ACC112 (cell line): ENCODE measurements at regions not wholly inside any gene's neighbourhood (a gene's known extent, or its start where the extent isn't known, plus 50 kb on each side); places are given as distances from the start of the nearest gene placed in this dataset.

ENCODE experiments used
- H2AFZ ChIP-seq: fragments of 200-600 bp; sonication (generic); one replicate; pipeline ENCODE4 v1.6.0; 2017; ENCODE audit warnings: antibody characterized with exemption, low read length; ENCODE audit not compliant: unreplicated experiment
- H3K27ac ChIP-seq: fragments of 200-600 bp; sonication (generic); 2 replicates; pipeline ENCODE4 v1.5.1; 2014; ENCODE audit warnings: low read depth, mild to moderate bottlenecking, antibody characterized with exemption, low read length, moderate library complexity
- H3K27me3 ChIP-seq: fragments of 200-600 bp; sonication (generic); 2 replicates; pipeline ENCODE4 v1.6.1; 2014; ENCODE audit warnings: mild to moderate bottlenecking, antibody characterized with exemption, low read length, moderate library complexity, mixed read lengths; ENCODE audit not compliant: insufficient read depth
- H3K36me3 ChIP-seq: fragments of 200-600 bp; sonication (generic); 2 replicates; pipeline ENCODE4 v1.6.1; 2016; ENCODE audit warnings: mild to moderate bottlenecking, antibody characterized with exemption, low read length, moderate library complexity, mixed read lengths; ENCODE audit not compliant: insufficient read depth
- H3K4me1 ChIP-seq: fragments of 200-600 bp; sonication (generic); one replicate; pipeline ENCODE4 v1.6.1; 2016; ENCODE audit warnings: low read length, mixed read lengths; ENCODE audit not compliant: insufficient read depth, unreplicated experiment, control insufficient read depth
- H3K4me3 ChIP-seq: fragments of 200-600 bp; sonication (generic); 2 replicates; pipeline ENCODE4 v1.5.1; 2014; ENCODE audit warnings: mild to moderate bottlenecking, low read depth, low read length
- H3K79me2 ChIP-seq: fragments of 200-600 bp; sonication (generic); one replicate; pipeline ENCODE4 v1.6.0; 2016; ENCODE audit warnings: low read length; ENCODE audit not compliant: control insufficient read depth, unreplicated experiment, insufficient read depth

- H3K79me2 ChIP-seq, result no peaks in the 10 kb centered on the region
- no peaks in the 10 kb centered on the region for H3K4me1 ChIP-seq
- no peak overlapping the region for H3K4me3 ChIP-seq
- H2AFZ ChIP-seq, result no peak overlapping the region
- H3K27me3 ChIP-seq, result no peaks in the 10 kb centered on the region
- no peaks in the 10 kb centered on the region for H3K36me3 ChIP-seq
- no peak overlapping the region for H3K27ac ChIP-seq
Measured at GRCh38 chr7:115883629-115884028, 146.9 kb downstream of the TFEC start.

DNA sequence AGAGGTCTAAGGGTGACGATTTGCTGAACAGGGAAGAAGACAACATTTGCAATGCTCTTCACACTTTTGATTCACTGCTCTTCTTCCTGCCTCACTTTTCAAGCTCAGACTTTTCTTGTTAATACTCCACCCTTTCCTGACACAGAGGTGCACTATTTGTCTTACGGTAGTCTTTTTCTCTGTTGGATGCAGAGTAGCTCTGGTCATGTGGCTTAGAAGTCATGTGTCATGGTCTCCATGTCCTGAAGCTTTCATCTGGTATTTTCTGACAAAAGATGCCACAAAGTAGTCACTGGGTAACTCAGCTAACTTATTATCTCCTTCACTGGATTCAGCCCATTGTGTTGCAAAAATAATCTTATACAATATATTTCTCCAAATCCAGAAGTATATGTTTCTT is 149.1 kb downstream of the TFEC start:
- H2AFZ ChIP-seq, result no peak overlapping the region

DNA sequence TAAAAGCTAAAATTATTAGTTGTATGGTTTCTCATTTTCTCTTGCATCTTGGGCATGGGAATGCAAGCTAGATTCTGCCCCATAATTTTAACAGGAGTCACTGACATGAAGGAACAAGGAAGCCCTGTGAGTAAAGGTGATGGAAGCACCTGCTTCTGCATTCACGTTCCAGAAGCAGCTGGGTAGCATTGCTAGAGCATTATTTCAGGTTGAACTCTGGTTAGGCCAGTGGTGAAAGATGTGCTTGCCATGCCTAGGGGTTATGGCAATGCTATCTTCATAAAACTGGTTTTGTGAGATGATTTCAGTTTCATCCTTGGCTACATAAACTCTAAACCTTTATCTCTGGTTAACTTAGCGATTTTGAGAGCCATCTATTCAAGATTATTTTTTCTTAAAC is 151.4 kb downstream of the TFEC start:
- Histone ChIP-seq H3K27ac (no peak overlapping the region), H3K79me2 (no peaks in the 10 kb centered on the region), H3K4me1 (no peaks in the 10 kb centered on the region), H3K4me3 (no peak overlapping the region), H3K36me3 (no peaks in the 10 kb centered on the region), H2AFZ (no peak overlapping the region), H3K27me3 (no peaks in the 10 kb centered on the region)

More for the DNA sequence above, 149.1 kb downstream of the TFEC start:
- H3K79me2 ChIP-seq, result no peaks in the 10 kb centered on the region
- no peaks in the 10 kb centered on the region for H3K36me3 ChIP-seq
- no peak overlapping the region for H3K4me3 ChIP-seq
- H3K27me3 ChIP-seq, result no peaks in the 10 kb centered on the region
- no peaks in the 10 kb centered on the region for H3K4me1 ChIP-seq
- no peak overlapping the region for H3K27ac ChIP-seq

GRCh38 chr7:115869801-115870200 is 160.8 kb downstream of the TFEC start:
- Histone ChIP-seq H3K4me3 (no peak overlapping the region), H3K36me3 (no peaks in the 10 kb centered on the region), H3K27me3 (no peaks in the 10 kb centered on the region), H3K79me2 (no peaks in the 10 kb centered on the region), H3K27ac (no peak overlapping the region), H2AFZ (no peak overlapping the region), H3K4me1 (peaks cover 4% of the 10 kb centered on the region)

GRCh38 chr7:115869190-115869589 is 161.4 kb downstream of the TFEC start:
- no peaks in the 10 kb centered on the region for H3K27me3 ChIP-seq
- no peaks in the 10 kb centered on the region for H3K36me3 ChIP-seq
- H3K4me3 ChIP-seq, result no peak overlapping the region
- no peaks in the 10 kb centered on the region for H3K79me2 ChIP-seq
- no peak overlapping the region for H2AFZ ChIP-seq
- no peak overlapping the region for H3K27ac ChIP-seq
- peaks cover 4% of the 10 kb centered on the region for H3K4me1 ChIP-seq

- Histone ChIP-seq H3K36me3 (no peaks in the 10 kb centered on the region), H2AFZ (no peak overlapping the region), H3K27me3 (no peaks in the 10 kb centered on the region), H3K4me1 (peaks cover 4% of the 10 kb centered on the region), H3K4me3 (no peak overlapping the region), H3K27ac (no peak overlapping the region), H3K79me2 (no peaks in the 10 kb centered on the region)
Measured at GRCh38 chr7:115868369-115868768, 162.2 kb downstream of the TFEC start.

DNA sequence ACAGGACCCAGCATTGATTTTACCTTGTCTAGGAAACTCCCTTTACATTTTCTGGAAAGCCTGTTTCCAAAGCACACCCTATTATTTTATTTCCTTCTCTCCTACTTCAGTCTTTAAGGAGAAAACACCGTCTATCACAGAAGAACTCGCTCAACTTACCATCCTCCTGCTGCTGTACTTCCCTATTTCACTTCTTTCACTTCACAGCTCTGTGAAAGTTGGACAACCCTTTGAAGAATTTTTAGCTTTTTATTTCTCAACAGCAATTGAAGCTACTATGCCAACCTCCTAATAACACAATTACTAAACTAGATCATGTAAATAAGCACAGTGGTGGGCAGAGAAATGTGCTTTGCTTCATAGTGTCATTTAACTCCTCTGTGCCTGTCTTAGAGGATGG is 166.5 kb downstream of the TFEC start:
- H2AFZ ChIP-seq, result no peak overlapping the region
- H3K4me3 ChIP-seq, result no peak overlapping the region
- no peaks in the 10 kb centered on the region for H3K27me3 ChIP-seq
- peaks cover 4% of the 10 kb centered on the region for H3K4me1 ChIP-seq
- no peaks in the 10 kb centered on the region for H3K79me2 ChIP-seq
- H3K27ac ChIP-seq, result no peak overlapping the region
- H3K36me3 ChIP-seq, result no peaks in the 10 kb centered on the region

DNA sequence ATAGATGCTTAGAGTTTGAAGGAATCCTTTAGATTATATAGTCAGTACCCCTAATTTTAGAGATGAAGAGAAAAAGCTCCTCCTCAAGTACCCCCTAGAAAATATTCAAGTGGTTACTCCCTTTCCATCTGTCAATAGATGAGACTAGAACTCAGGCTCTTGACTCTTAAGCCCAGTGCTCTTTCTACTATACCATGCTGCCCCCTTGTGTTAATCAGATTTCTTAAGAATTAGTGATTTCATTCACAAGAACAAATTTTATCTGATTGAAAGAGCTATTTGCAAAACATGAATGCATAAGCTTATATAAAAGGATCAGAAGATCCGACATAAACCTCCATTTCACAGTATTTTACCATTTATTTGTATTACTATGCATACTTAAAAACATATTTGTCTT is 179.3 kb downstream of the TFEC start:
- Histone ChIP-seq H2AFZ (no peak overlapping the region), H3K4me3 (no peak overlapping the region), H3K27me3 (no peaks in the 10 kb centered on the region), H3K36me3 (no peaks in the 10 kb centered on the region), H3K4me1 (no peaks in the 10 kb centered on the region), H3K27ac (no peak overlapping the region), H3K79me2 (no peaks in the 10 kb centered on the region)

GRCh38 chr7:115850774-115851173 is 179.8 kb downstream of the TFEC start:
- Histone ChIP-seq H3K4me1 (no peaks in the 10 kb centered on the region), H3K79me2 (no peaks in the 10 kb centered on the region), H2AFZ (no peak overlapping the region), H3K27me3 (no peaks in the 10 kb centered on the region), H3K36me3 (no peaks in the 10 kb centered on the region), H3K27ac (no peak overlapping the region), H3K4me3 (no peak overlapping the region)

DNA sequence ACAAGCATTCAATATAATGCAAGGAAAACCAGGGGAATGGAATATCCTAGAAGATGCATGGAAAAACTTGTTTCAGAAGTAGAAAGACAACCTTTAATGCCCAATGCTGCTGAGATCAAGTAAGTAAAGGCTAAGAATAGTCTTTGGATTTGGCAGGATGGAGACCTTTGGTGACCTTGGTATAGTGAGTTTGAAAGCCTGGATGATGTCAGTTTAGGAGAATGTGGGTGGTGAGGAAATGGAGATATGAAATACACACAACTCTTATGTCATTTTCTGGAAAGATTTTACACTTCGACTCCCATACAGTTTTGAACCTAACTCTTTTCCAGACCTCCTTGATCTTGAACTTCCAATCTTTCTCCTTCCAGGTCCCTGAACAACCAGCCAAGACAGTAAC is 185.7 kb downstream of the TFEC start:
- Histone ChIP-seq H3K79me2 (no peaks in the 10 kb centered on the region), H3K36me3 (no peaks in the 10 kb centered on the region), H3K4me3 (no peak overlapping the region), H3K27ac (no peak overlapping the region), H3K4me1 (peaks cover 8% of the 10 kb centered on the region), H3K27me3 (no peaks in the 10 kb centered on the region), H2AFZ (no peak overlapping the region)

GRCh38 chr7:115840702-115841101 is 189.9 kb downstream of the TFEC start:
- Histone ChIP-seq H3K27ac (no peak overlapping the region), H3K36me3 (no peaks in the 10 kb centered on the region), H3K4me3 (no peak overlapping the region), H3K27me3 (no peaks in the 10 kb centered on the region), H2AFZ (no peak overlapping the region), H3K4me1 (peaks cover 8% of the 10 kb centered on the region), H3K79me2 (no peaks in the 10 kb centered on the region)
